ENCODE measurements at regions not wholly inside any gene's neighbourhood (a gene's known extent, or its start where the extent isn't known, plus 50 kb on each side); places are given as distances from the start of the nearest gene placed in this dataset.

GRCh38 chr10:8507156-8507555, 452.7 kb downstream of the GATA3 start:
- TF ChIP-seq POLR2AphosphoS5 (IDR thresholded peaks at IDR 0.05; ENCODE audit: low read length) (no peak), POLR2A (IDR thresholded peaks at IDR 0.05; ENCODE audit: low read depth, low read length) (no peak), RFX5 (IDR thresholded peaks at IDR 0.05; ENCODE audit: low read depth, low read length) (no peak), BCL3 (IDR thresholded peaks at IDR 0.05; ENCODE audit: borderline replicate concordance, insufficient read depth, low read depth, low read length, poor library complexity, severe bottlenecking) (no peak)
